Activated CD4-positive, alpha-beta T cell treated with anti-CD3 and anti-CD28 coated beads for 36 hours (primary cell): ENCODE measurements at regions not wholly inside any gene's neighbourhood (a gene's known extent, or its start where the extent isn't known, plus 50 kb on each side); places are given as distances from the start of the nearest gene placed in this dataset.

Source experiments
- ATAC-seq: fragments of 200-7000 bp; cut with Tn5 transposase; one replicate; pipeline ENCODE4 v1.10.0; 2021; ENCODE audit warnings: mild to moderate bottlenecking, moderate library complexity
- CTCF ChIA-PET: fragments of 350-600 bp; sonication (Branson Sonifier 250); formaldehyde crosslinking; loops from one replicate; lab custom pipeline; 2021; ENCODE audit warnings: antibody characterized with exemption; lab: Charles Lee
- POLR2A ChIA-PET: fragments of 350-600 bp; sonication (Branson Sonifier 250); formaldehyde crosslinking; loops from one replicate; lab custom pipeline; 2021; ENCODE audit warnings: antibody characterized with exemption, inconsistent platforms; lab: Charles Lee
- DNase-seq: peaks from one replicate; pipeline ENCODE4 v3.0.0-alpha.2; 2020
- H3K27ac Mint-ChIP-seq: one replicate; pipeline ENCODE4 v1.8.0; 2021; ENCODE audit warnings: mixed read lengths
- H3K27me3 Mint-ChIP-seq: one replicate; pipeline ENCODE4 v1.8.0; 2021; ENCODE audit warnings: mixed read lengths
- H3K36me3 Mint-ChIP-seq: one replicate; pipeline ENCODE4 v1.8.0; 2021; ENCODE audit warnings: low read depth, mixed read lengths
- H3K4me1 Mint-ChIP-seq: one replicate; pipeline ENCODE4 v1.8.0; 2021; ENCODE audit warnings: mixed read lengths
- H3K4me3 Mint-ChIP-seq: one replicate; pipeline ENCODE4 v1.8.0; 2021; ENCODE audit warnings: mild to moderate bottlenecking, moderate library complexity, mixed read lengths
- H3K9me3 Mint-ChIP-seq: one replicate; pipeline ENCODE4 v1.8.0; 2021; ENCODE audit warnings: low read depth, mixed read lengths
- intact Hi-C, 2 experiments: fragments of 100-400 bp; cut with DNase I in 1 of 2; cut with micrococcal nuclease in 1 of 2; formaldehyde crosslinking; loops; one replicate each; pipeline versions ENCODE4 v1.14.2 to v1.15.1; 2022 to 2024; cut with DNase I, micrococcal nuclease

GRCh38 chr3:6779140-6779539 lies 81.8 kb upstream of the GRM7 start:
- peak; percentile 20 for DNase-seq
- Mint-ChIP-seq H3K9me3 (peaks cover 5% of the 10 kb centered on the region), H3K4me3 (no peak overlapping the region), H3K4me1 (no peaks in the 10 kb centered on the region), H3K36me3 (no peaks in the 10 kb centered on the region), H3K27me3 (no peaks in the 10 kb centered on the region), H3K27ac (no peak overlapping the region)
- POLR2A ChIA-PET, result no interaction called here
- CTCF ChIA-PET, result interaction anchor here (0.9 kb wide), 1 partner anchor 558 kb away, joined by 3 read pairs; no protein-coding TSS in a partner anchor
- intact Hi-C loops, result no loop called here
- ATAC-seq, result no peak

GRCh38 chr3:6781092-6781491 lies 79.8 kb upstream of the GRM7 start:
- H3K27ac Mint-ChIP-seq, result no peak overlapping the region
- no peak for ATAC-seq
- H3K36me3 Mint-ChIP-seq, result no peaks in the 10 kb centered on the region
- intact Hi-C loops, result no loop called here
- no peaks in the 10 kb centered on the region for H3K27me3 Mint-ChIP-seq
- DNase-seq, result no peak
- ChIA-PET CTCF (no interaction called here), POLR2A (no interaction called here)
- H3K4me1 Mint-ChIP-seq, result no peaks in the 10 kb centered on the region
- H3K9me3 Mint-ChIP-seq, result peaks cover 5% of the 10 kb centered on the region
- no peak overlapping the region for H3K4me3 Mint-ChIP-seq

GRCh38 chr3:6785726-6786125 lies 75.2 kb upstream of the GRM7 start:
- DNase-seq (no peak), ATAC-seq (no peak)
- intact Hi-C loops, result no loop called here
- Mint-ChIP-seq H3K36me3 (no peaks in the 10 kb centered on the region), H3K4me3 (no peak overlapping the region), H3K27me3 (no peaks in the 10 kb centered on the region), H3K4me1 (no peaks in the 10 kb centered on the region), H3K27ac (no peak overlapping the region), H3K9me3 (no peaks in the 10 kb centered on the region)
- ChIA-PET POLR2A (no interaction called here), CTCF (interaction anchor here (0.5 kb wide), 1 partner anchor 1341 kb away, joined by 3 read pairs; no protein-coding TSS in a partner anchor)

GRCh38 chr3:6791161-6791560 lies 69.8 kb upstream of the GRM7 start:
- ATAC-seq, result no peak
- H3K9me3 Mint-ChIP-seq, result peaks cover 2% of the 10 kb centered on the region
- H3K4me1 Mint-ChIP-seq, result no peaks in the 10 kb centered on the region
- ChIA-PET POLR2A (no interaction called here), CTCF (no interaction called here)
- no peaks in the 10 kb centered on the region for H3K27me3 Mint-ChIP-seq
- H3K27ac Mint-ChIP-seq, result no peak overlapping the region
- no peak overlapping the region for H3K4me3 Mint-ChIP-seq
- H3K36me3 Mint-ChIP-seq, result no peaks in the 10 kb centered on the region
- intact Hi-C loops, result loop anchor here in 1 of 2 experiments (10.0 kb wide), 1 partner anchor 1486 kb away; no protein-coding TSS in a partner anchor
- DNase-seq, result no peak

GRCh38 chr3:6799264-6799915 lies 61.5 kb upstream of the GRM7 start:
- Mint-ChIP-seq H3K4me3 (no peak overlapping the region), H3K27me3 (no peaks in the 10 kb centered on the region), H3K27ac (no peak overlapping the region), H3K4me1 (no peaks in the 10 kb centered on the region), H3K36me3 (no peaks in the 10 kb centered on the region), H3K9me3 (no peaks in the 10 kb centered on the region)
- ChIA-PET POLR2A (no interaction called here), CTCF (interaction anchor here (0.8 kb wide), 1 partner anchor 1572 kb away, joined by 3 read pairs; no protein-coding TSS in a partner anchor)
- DNase-seq, result peak; percentile 66
- no peak for ATAC-seq
- intact Hi-C loops, result loop anchor here (1.0 to 10.0 kb wide), 3 partner anchors 1373 to 1495 kb away; no protein-coding TSS in a partner anchor

GRCh38 chr3:6803619-6804018 lies 57.3 kb upstream of the GRM7 start:
- ChIA-PET POLR2A (no interaction called here), CTCF (no interaction called here)
- DNase-seq (no peak), ATAC-seq (no peak)
- intact Hi-C loops, result no loop called here
- Mint-ChIP-seq H3K27me3 (no peaks in the 10 kb centered on the region), H3K4me1 (no peaks in the 10 kb centered on the region), H3K9me3 (no peaks in the 10 kb centered on the region), H3K4me3 (no peak overlapping the region), H3K27ac (no peak overlapping the region), H3K36me3 (no peaks in the 10 kb centered on the region)

GRCh38 chr3:6805236-6805635 lies 55.7 kb upstream of the GRM7 start:
- Mint-ChIP-seq H3K4me3 (no peak overlapping the region), H3K27me3 (no peaks in the 10 kb centered on the region), H3K4me1 (no peaks in the 10 kb centered on the region), H3K27ac (no peak overlapping the region), H3K36me3 (no peaks in the 10 kb centered on the region), H3K9me3 (no peaks in the 10 kb centered on the region)
- CTCF ChIA-PET, result no interaction called here
- no peak for ATAC-seq
- intact Hi-C loops, result no loop called here
- POLR2A ChIA-PET, result no interaction called here
- DNase-seq, result no peak

GRCh38 chr3:6806991-6807390 lies 53.9 kb upstream of the GRM7 start:
- DNase-seq (no peak), ATAC-seq (no peak)
- H3K4me1 Mint-ChIP-seq, result no peaks in the 10 kb centered on the region
- ChIA-PET POLR2A (no interaction called here), CTCF (no interaction called here)
- no peaks in the 10 kb centered on the region for H3K36me3 Mint-ChIP-seq
- no peak overlapping the region for H3K4me3 Mint-ChIP-seq
- no peaks in the 10 kb centered on the region for H3K27me3 Mint-ChIP-seq
- intact Hi-C loops, result no loop called here
- no peak overlapping the region for H3K27ac Mint-ChIP-seq
- H3K9me3 Mint-ChIP-seq, result no peaks in the 10 kb centered on the region

GRCh38 chr3:6807967-6808588 lies 52.8 kb upstream of the GRM7 start:
- ATAC-seq (no peak), DNase-seq (no peak)
- Mint-ChIP-seq H3K27ac (no peak overlapping the region), H3K4me1 (no peaks in the 10 kb centered on the region), H3K4me3 (no peak overlapping the region), H3K9me3 (no peaks in the 10 kb centered on the region), H3K27me3 (no peaks in the 10 kb centered on the region), H3K36me3 (no peaks in the 10 kb centered on the region)
- CTCF ChIA-PET, result no interaction called here
- intact Hi-C loops, result no loop called here
- POLR2A ChIA-PET, result no interaction called here

GRCh38 chr3:6809349-6809748 lies 51.6 kb upstream of the GRM7 start:
- ChIA-PET CTCF (no interaction called here), POLR2A (no interaction called here)
- ATAC-seq (no peak), DNase-seq (no peak)
- intact Hi-C loops, result no loop called here
- Mint-ChIP-seq H3K27me3 (no peaks in the 10 kb centered on the region), H3K4me3 (no peak overlapping the region), H3K9me3 (no peaks in the 10 kb centered on the region), H3K4me1 (no peaks in the 10 kb centered on the region), H3K36me3 (no peaks in the 10 kb centered on the region), H3K27ac (no peak overlapping the region)
